ENCODE measurements at regions not wholly inside any gene's neighbourhood (a gene's known extent, or its start where the extent isn't known, plus 50 kb on each side); places are given as distances from the start of the nearest gene placed in this dataset.

DNA sequence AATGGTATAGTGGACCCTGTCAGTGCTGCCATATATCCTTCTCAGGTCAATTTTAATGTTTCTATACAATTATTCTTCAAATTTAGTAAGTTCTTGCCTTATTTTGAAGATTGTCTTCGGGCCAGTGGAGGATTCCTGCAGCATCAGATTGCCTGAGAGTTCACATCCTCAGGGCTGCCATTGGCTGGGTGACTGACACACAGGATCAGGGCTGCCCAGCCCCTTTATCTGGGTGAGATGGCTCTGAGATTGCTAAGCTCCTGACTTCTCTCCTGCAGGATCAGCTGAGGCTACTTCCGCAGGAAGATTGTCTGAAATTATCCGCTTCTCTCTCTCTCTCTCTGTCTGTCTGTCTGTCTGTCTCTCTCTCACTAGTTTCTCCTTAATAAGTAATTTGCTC lies 567.4 kb downstream of the TSN start:
- H3K27ac Mint-ChIP-seq (ENCODE audit: unreplicated experiment), result no peak overlapping the region
- H3K4me1 Mint-ChIP-seq (ENCODE audit: low read depth), result no peaks in the 10 kb centered on the region
- peaks cover 7% of the 10 kb centered on the region for H3K27me3 Mint-ChIP-seq (ENCODE audit: low read depth)
- TF ChIP-seq, protein P1, sequence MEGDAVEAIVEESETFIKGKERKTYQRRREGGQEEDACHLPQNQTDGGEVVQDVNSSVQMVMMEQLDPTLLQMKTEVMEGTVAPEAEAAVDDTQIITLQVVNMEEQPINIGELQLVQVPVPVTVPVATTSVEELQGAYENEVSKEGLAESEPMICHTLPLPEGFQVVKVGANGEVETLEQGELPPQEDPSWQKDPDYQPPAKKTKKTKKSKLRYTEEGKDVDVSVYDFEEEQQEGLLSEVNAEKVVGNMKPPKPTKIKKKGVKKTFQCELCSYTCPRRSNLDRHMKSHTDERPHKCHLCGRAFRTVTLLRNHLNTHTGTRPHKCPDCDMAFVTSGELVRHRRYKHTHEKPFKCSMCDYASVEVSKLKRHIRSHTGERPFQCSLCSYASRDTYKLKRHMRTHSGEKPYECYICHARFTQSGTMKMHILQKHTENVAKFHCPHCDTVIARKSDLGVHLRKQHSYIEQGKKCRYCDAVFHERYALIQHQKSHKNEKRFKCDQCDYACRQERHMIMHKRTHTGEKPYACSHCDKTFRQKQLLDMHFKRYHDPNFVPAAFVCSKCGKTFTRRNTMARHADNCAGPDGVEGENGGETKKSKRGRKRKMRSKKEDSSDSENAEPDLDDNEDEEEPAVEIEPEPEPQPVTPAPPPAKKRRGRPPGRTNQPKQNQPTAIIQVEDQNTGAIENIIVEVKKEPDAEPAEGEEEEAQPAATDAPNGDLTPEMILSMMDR (IDR thresholded peaks at IDR 0.05), result no peak
- no peaks in the 10 kb centered on the region for H3K9me3 Mint-ChIP-seq (ENCODE audit: low read depth)
- no peak overlapping the region for H3K4me3 Mint-ChIP-seq (ENCODE audit: unreplicated experiment)
- no peak for DNase-seq (ENCODE audit: low spot score)
- H3K36me3 Mint-ChIP-seq (ENCODE audit: low read depth), result no peaks in the 10 kb centered on the region

DNA sequence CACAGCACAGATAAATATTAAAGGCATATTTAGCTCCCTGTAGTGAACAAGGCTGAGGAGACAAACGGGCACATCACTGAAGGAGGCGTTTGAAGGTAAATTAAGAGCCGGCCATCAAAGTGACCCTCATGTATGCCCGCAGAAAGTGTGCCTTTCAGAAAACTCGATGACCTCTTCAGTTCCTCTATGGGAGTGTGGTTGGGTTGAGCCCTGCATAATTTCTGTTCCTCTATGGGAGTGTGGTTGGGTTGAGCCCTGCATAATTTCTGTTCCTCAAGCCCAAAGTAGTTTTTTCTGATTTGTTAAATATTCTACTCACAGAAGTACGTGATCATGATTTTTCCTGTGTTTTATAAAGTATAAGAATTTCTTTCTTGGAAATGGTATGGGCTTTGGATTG lies 568.5 kb downstream of the TSN start:
- DNase-seq (ENCODE audit: low spot score), result no peak

DNA sequence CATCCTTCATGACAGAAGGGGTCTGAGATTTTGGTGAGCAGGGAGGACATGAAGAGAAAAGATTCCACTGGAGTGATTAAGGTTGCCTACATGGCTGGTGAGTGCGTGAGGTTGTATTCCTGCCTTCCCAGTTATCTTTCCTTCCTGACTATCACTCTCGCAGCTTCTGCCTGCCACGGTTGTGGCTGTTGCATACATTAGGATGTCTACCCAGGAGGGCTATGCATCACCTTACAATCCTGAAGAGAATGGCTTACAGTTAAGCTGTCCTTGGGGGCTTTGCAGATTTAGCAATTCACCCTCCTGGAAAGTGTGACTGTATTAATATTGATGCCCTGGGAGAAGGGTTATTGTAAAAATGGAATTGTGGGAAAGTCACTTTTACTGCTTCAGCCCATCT lies 571.0 kb downstream of the TSN start:
- DNase-seq (ENCODE audit: low spot score), result no peak
- H3K27me3 Mint-ChIP-seq (ENCODE audit: low read depth), result peaks cover 7% of the 10 kb centered on the region

More for the DNA sequence above, 568.5 kb downstream of the TSN start:
- no peaks in the 10 kb centered on the region for H3K4me1 Mint-ChIP-seq (ENCODE audit: low read depth)
- H3K36me3 Mint-ChIP-seq (ENCODE audit: low read depth), result no peaks in the 10 kb centered on the region
- H3K27ac Mint-ChIP-seq (ENCODE audit: unreplicated experiment), result no peak overlapping the region
- TF ChIP-seq, protein P1 (IDR thresholded peaks at IDR 0.05), result no peak
- H3K27me3 Mint-ChIP-seq (ENCODE audit: low read depth), result peaks cover 7% of the 10 kb centered on the region
- H3K4me3 Mint-ChIP-seq (ENCODE audit: unreplicated experiment), result no peak overlapping the region
- H3K9me3 Mint-ChIP-seq (ENCODE audit: low read depth), result no peaks in the 10 kb centered on the region

DNA sequence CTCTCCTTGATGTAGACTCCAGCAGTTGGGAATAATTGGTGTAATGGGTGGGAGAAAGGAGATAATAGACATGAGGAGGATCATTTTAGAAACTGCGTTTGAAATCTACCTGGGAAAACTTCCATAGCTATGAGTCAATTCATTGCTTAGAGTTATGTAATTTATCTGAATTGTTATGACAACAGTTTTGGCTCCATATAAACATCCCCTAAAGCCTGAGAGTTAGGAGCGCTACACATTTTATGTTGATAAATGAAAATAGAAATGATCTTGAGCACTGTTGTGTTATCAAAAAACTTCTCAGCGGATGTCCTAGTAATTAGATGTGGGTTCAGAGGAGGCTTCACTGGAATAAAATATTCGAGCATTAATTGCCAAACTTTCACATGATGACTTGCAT lies 573.4 kb downstream of the TSN start:
- no peak overlapping the region for H3K4me3 Mint-ChIP-seq (ENCODE audit: unreplicated experiment)
- peaks cover 12% of the 10 kb centered on the region for H3K27me3 Mint-ChIP-seq (ENCODE audit: low read depth)
- H3K9me3 Mint-ChIP-seq (ENCODE audit: low read depth), result no peaks in the 10 kb centered on the region
- no peak overlapping the region for H3K27ac Mint-ChIP-seq (ENCODE audit: unreplicated experiment)
- H3K36me3 Mint-ChIP-seq (ENCODE audit: low read depth), result no peaks in the 10 kb centered on the region
- TF ChIP-seq, protein P1 (IDR thresholded peaks at IDR 0.05), result no peak
- H3K4me1 Mint-ChIP-seq (ENCODE audit: low read depth), result no peaks in the 10 kb centered on the region
- DNase-seq (ENCODE audit: low spot score), result no peak

More for the DNA sequence above, 571.0 kb downstream of the TSN start:
- H3K4me3 Mint-ChIP-seq (ENCODE audit: unreplicated experiment), result no peak overlapping the region
- H3K9me3 Mint-ChIP-seq (ENCODE audit: low read depth), result no peaks in the 10 kb centered on the region
- H3K36me3 Mint-ChIP-seq (ENCODE audit: low read depth), result no peaks in the 10 kb centered on the region
- no peak overlapping the region for H3K27ac Mint-ChIP-seq (ENCODE audit: unreplicated experiment)
- H3K4me1 Mint-ChIP-seq (ENCODE audit: low read depth), result no peaks in the 10 kb centered on the region
- TF ChIP-seq, protein P1 (IDR thresholded peaks at IDR 0.05), result no peak

DNA sequence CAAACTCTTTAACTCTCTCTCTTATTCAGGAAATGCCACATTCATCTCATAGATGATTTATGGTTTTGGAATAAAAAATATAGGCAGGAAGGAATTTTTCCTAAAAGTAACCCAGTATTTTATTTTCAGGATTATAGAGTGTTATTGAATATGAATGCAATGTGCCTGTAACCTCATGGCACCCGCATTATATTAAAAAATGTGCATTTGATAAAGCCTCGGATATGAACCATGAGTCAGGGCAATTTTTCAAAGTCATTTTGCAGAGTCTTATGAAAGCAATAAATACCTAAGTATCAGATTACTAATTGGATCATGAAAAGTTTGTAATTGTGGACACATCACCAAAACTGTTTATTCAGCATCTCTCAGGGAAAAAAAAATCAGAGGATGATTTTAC lies 573.8 kb downstream of the TSN start:
- Mint-ChIP-seq H3K4me3 (ENCODE audit: unreplicated experiment) (no peak overlapping the region), H3K4me1 (ENCODE audit: low read depth) (no peaks in the 10 kb centered on the region), H3K9me3 (ENCODE audit: low read depth) (no peaks in the 10 kb centered on the region), H3K27ac (ENCODE audit: unreplicated experiment) (no peak overlapping the region), H3K27me3 (ENCODE audit: low read depth) (peaks cover 13% of the 10 kb centered on the region), H3K36me3 (ENCODE audit: low read depth) (no peaks in the 10 kb centered on the region)
- no peak for DNase-seq (ENCODE audit: low spot score)
- TF ChIP-seq, protein P1 (IDR thresholded peaks at IDR 0.05), result no peak

All from chondrocyte (in vitro differentiated cells).